Right lobe of liver (tissue), 4 donors: ENCODE measurements at regions not wholly inside any gene's neighbourhood (a gene's known extent, or its start where the extent isn't known, plus 50 kb on each side); places are given as distances from the start of the nearest gene placed in this dataset.

ENCODE experiments used
- CTCF ChIP-seq, 4 donors: fragments of 200-600 bp in 3 of 4; fragments of 450-650 bp in 1 of 4; IDR thresholded peaks; one replicate each; pipeline versions ENCODE4 v1.5.1 to v1.8.0; 2016 to 2022; ENCODE audit warnings: antibody characterized with exemption in 4 of 4, mild to moderate bottlenecking in 2 of 4
- POLR2A ChIP-seq: fragments of 450-650 bp; IDR thresholded peaks from one replicate; pipeline ENCODE4 v1.6.1; 2017; ENCODE audit warnings: antibody characterized with exemption, mild to moderate bottlenecking
- donor health status: DM: no; HTN: no; CAD: no.
- donor health status: DM: no; HTN: no; CAD: no.
- donor health status: DM: no; HTN: yes; CAD: no.

GRCh38 chr16:64013856-64014255 lies 1108.0 kb downstream of the CDH11 start:
- TF ChIP-seq CTCF (IDR thresholded peaks at IDR 0.05), result no peak
- no peak for TF ChIP-seq POLR2A
